Renal pelvis (tissue), 1 donor: ENCODE measurements at regions not wholly inside any gene's neighbourhood (a gene's known extent, or its start where the extent isn't known, plus 50 kb on each side); places are given as distances from the start of the nearest gene placed in this dataset.

ENCODE experiments used
- DNase-seq: peaks from one replicate; pipeline ENCODE4 v3.0.0-alpha.2; 2013

DNA sequence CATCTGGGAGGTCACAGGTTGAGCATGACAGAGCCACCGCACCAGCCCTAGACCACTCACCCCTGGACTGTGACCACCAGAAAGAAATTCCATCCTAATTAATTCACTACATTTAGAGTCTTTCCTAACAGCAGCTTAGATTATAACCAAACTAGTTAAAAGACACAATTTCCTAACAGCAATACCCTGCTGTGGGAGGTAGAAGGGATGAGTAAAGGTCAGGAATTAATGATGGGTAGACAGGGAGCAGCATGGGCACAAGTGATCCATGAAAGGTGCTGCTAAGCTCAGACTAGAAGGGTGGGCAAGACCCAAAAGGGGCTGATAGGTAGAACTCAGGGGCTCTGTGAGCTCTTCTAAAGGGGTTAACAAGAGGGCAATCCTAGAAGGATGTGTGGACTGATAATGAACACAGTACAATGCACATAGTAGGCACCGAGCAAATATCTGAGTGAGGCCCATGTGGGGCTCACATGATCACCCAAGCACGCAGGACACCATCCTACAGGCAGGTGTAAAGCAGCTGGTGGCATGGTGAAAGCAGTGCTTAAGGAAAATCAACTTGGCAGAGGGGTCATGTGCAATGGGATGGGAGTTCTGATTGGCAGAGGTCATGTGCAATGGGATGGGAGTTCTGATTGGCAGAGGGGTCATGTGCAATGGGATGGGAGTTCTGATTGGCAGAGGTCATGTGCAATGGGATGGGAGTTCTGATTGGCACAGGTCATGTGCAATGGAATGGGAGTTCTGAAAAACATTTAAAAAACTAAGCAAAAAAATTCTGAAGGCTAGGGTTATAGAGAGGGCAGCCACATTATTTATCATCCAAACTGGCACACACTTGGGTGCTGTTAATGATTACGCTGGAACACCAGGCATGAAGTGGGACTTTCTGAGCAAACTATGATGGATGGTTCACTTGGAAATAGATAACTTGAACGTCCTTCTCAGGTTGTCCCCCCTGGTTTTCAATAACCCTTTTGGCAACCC lies 188.2 kb upstream of the FOXQ1 start:
- DNase-seq = no peak

DNA sequence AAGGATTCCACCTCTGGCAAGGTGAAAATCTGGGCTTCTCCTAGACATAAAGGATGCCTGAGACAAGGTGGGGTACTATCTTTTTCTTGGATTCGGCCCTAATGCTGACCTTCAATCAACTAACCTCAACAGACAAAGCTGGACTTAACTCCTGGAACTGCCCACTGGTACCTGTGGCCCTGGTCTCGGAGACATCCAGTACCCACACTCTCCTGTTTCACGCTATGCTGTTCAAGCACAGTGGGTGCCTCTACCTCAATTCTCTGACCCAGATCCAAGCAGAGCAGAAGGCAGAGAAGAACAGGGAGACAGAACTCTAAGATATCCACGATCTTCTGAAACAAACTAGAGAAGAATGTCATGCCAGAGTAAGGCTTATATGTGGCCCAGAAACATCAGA lies 189.8 kb upstream of the FOXQ1 start:
- no peak for DNase-seq

DNA sequence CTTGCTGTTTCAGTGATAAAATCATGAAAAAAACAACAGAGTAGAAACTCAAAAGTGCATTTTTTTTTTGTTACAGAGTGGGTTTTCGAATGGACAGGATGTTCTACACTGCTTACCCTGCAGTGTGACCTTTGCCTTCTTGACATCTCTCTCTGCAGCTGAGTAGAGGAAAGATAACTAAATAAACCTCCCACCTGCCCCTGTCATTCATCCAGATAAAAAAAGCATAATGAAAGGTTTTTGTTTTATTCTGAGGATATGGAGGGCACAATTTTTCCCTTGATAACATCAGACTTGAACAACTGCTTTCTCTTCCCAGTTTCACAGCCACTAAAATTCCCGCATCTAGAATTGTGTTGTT lies 193.6 kb upstream of the FOXQ1 start:
- no peak for DNase-seq

DNA sequence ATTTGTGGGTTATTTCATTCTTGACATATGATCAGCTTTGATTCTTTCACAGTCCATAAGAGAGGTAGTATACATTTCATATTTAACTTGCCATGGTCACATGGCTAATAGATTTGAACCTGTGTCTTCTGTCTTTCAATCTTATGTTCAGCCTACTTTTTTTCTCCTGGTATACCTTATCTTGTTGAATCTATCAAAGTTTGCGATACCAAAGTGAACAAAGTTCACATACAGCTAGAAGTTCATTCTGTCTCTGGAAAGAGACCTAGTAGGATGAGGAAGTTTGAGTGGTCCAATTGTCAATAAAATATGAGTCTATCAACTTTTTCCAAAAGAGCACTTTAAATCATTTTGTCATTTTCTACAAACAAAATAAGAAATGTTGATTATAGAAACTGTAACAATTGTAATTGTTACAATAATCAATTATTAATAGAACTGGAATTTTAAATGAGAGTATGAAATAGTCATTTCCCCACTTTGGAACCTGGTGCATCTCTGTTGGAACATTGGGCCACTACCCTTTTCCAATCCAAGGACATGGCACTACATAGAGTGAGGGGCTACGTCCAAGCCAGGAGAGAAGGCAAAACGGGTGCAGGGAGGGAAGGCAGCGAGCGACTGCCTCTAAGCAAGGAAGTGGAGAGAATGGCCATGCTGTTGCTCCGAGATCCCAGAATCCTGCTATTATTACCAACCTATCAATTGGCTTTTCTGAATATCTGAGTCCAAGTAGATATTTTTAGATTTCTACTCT lies 194.2 kb upstream of the FOXQ1 start:
- DNase-seq = no peak

DNA sequence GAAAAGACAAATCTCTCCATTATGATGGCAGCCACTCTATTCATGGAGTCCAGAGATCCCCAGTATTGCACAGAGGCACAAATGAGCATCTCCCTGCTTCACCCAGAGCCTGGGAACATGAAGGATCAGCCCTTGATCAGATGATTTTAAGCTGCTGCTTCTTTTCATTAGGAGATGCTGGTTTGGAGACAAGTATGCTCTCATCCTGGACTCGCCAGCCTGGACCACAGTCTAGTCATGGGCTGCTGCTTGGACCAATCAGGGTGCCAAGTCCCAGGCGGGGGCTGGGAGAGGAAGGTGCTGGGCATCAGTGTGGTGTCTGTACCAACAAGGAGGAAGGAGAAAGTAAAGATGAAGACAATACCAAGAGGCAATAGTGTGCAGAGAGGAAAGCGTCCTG lies 195.7 kb upstream of the FOXQ1 start:
- DNase-seq = no peak

DNA sequence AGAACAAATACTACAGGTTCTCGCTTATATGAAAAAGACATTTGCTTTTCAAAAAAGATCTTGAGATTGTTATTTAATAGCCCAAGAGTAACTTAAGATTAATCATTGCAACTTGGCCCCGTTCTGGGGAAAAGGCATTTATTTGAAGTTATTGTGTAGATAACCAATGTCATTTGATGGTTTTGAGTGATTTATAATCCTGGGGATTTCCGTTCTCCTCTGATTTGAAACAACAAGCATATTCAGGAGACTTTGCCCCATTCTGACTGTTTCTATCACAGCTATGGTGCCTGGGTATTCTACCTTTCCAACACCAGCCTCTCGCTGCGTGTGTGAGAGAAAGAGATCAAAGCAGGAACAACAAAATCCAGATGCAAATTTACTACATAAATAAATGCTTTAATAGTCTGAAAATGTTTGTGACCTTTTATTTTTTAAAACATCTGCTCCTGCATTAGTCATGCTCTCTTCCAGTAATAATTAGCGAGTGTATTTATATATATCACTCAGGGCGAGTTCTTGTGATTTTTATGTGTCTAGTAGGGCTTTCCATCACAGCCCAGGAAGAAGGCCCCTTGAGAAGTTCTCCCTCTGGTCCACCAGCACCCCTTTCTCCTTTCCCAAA lies 197.9 kb upstream of the FOXQ1 start:
- DNase-seq = no peak

DNA sequence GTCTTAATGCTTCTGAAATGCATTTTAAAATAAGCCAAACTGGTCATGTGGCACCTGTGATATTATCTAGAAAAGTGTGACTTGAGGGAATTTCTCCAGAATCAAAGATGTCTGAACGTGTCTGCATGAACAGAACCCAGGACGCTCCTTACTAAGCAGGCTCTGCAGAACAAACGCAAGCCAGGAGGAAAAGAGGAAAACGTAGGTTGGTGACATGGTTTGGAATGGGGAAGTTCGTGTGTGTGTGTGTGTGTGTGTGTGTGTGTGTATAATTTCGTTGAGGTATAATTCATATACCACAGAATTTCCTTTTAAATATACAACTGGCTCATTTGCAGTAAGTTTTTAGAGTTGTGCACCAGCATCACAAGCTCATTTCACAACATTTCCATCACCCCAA lies 200.5 kb upstream of the FOXQ1 start:
- DNase-seq = no peak

DNA sequence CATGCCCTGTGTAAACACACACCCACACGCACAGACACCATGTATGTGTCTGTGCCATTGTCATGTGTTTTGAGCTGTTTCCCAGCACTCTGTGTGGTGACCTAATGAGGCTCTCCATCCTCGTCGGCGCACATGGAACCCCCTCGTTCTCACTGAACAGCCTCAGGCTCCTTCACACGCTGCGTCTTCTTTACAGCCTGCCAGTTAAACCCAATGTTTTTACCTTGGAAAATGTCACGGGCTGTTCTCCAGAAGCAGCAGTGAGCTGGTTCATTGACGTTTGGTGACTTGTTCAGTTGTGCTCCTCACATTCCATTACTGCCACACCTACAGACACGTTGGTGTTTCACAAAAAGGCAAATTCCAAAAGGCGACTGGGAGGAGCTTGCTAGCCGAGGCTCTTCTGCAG lies 201.0 kb upstream of the FOXQ1 start:
- no peak for DNase-seq

DNA sequence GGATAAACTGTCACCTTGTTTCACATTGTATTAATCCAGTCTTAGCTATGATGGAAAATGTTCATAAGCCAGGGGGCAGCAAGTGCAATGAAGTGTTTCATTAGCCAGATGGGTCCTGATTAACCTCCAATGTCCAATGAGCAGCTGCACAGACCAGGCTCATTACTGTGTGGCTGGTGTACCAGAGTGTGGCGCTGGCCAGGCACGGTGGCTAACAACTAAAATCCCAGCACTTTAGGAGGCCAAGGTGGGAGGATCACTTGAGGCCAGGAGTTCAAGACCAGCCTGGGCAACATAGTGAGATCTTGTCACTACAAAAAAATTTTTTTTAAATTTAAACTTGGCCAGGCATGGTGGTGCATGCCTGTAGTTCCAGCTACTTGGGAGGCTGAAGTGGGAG lies 201.7 kb upstream of the FOXQ1 start:
- no peak for DNase-seq

DNA sequence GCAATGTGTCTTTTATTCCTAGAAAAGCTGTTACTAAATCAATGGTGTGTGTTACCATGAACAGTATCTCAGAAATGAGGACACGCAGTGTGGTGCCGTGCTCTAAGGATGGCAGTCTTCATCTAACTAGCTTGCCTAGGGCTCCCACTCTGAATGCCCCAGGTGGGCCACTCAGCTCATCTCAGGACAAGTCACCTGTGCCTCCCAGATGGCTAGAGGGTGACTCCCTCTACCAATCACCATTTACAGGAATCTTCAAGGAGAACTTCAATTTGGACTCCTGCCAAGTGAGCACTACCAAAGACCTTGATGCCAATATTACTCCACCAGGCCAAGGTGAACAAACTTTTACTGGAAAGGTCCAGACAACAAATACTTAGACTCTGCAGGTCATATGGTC lies 202.8 kb upstream of the FOXQ1 start:
- DNase-seq = no peak

DNA sequence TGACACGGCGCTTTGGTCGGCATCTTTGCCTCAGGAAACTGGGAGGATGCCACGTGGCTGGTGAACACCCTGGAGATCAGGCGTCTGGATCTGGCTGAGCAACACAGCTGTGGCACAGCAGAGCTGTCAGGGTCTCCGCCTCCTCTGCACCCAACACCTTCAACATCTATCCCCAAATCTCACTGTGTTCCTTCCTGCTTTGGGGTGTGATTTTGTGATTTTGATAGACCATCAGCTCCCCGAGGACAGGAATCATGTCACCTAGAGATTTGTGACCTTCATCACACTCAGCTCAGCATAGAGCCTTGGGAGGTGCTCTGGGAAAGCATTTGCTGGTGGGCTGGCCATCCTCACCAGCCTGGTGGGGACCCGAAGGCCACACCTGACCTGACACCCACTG lies 203.7 kb upstream of the FOXQ1 start:
- no peak for DNase-seq

DNA sequence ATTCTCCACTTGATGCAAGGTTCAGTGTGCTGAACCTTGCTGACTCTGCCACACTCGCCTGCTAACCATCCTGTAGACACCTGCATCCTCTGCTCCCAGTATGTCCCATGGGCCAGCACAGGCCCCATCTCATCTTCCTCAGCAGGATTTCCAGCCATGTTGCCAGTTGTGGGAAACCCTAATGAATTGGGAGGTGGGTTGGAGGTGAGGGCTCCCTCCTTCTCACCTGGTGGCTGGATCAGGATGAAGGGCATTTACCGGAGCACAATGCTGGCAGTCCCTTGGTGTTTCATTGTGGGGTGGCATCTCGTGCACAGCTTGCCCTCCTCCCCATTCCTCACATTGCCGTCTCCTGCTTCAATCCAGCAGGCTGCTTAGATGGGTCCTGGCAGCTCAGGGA lies 204.3 kb upstream of the FOXQ1 start:
- DNase-seq = no peak

DNA sequence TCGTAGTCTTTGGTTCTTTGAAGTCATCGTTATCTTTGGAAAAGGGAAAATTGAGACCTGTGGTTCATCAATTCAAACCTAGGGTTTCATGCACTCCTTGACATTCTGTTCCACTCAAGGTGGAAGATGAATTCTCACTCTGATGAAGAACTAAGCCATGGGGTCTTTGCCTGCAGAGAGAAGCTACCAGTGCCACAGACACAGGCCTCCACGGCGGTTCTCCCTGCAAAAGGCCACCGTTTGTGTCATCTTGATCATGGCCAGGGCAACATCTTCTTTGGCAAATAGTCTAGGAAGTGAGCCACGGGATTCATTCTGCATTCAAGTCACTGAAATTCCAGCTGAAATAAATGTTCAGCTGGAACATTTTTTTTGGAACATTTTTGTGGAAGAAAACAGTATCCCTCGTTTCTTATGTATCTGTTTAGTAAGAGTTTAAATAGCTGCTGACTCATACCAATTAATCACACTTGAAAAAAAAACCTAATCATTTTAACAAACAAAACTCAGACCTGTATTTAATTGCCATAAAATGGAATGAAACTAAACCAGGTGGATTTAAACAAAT lies 206.0 kb upstream of the FOXQ1 start:
- DNase-seq = no peak

DNA sequence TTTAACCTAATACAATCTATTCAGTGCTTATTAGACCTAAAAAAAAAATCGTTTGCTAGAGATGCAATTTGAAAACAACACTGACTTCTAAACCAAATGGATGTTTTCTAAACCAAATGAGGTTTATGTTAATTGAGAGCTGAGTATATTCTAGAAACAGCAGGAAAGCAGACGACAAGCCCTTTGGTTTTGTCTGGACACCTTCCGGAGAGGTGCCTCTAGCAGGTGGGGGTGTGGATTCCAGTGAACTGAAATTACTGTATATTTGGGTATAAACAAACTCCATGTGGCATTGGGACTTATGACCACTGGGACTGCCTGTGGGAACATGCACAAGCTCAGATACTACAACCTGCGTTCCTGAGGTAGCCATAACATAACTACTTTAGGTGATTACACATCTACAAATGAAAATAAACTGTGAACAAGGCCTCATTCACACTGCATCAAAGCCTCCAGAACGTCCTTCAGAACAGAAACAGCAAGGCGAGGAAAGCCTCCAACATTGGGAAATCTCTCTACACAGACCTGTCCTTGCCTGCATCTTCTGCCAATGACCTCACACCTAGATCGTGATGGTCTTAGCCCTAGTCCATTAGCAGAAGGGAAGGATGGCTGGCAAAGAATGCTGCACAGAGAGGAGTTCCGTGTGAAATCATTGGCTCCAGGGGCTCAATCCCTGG lies 206.8 kb upstream of the FOXQ1 start:
- DNase-seq = no peak

DNA sequence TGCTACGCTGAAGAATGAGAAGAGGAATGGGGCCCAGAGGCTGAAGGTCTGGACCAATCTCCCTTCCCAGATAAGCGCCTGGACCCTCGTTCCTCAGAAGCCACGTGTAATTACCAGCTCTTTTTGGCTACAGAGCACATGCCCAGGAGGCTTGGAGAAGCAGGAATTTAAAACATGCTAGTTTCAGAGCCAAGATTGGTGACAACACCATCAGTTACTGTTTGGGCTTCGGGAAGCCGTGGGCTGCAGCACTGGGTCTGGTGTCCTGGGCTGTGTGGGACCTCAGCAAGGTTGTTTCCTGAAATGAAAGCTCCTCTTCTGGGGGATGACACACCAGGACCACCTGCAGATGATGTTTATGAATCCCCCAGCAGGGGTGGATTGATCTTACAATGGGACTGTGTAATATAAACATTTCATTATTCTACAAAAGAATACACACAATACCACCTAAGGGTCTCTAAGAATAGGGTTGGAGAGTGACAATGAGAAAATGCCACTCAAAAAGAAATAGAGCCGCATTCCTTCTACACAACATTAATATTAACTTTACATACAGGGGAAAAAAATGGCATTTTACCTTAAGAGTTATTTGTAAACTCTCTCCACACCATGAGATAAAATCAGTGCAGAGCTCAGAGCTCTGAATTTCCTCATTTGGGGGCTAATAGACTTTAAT lies 207.8 kb upstream of the FOXQ1 start:
- DNase-seq = no peak

DNA sequence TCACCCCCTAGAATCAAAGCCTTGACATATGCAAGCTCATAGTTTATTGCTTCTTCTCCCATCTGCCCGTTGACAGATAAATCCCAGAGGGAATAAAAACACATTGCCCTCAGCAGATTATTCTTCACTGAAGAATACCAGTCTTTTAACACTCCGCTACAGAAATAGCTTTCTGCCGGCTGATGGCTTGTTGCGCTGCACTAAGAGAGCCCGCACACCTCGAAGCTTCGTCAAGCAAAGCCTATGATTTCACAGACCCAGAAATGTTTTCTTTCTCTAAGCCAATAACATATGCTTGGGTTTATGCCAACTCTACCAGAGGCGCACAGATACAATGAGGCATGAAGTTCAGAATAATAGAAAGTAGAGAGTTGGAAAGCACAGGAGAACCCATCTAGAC lies 208.9 kb upstream of the FOXQ1 start:
- DNase-seq = no peak

DNA sequence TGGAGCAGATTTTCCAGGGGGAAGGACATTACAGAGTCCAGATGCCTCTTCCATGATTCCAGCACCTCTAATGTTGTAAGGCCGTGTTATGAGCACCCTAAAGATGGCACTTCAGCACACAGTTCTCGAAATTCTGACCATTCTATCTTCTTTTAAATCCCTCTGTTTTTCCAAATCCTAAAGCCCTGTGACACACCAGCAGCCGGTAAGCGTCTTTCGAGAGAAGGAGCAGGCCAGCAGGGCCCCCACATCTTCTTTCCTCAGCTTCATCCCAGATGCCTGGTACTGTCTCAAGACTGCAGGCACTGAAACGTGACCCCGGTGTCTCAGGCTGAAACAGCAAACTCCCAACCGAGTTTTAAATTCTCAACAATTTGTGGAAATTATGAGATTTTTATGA lies 211.6 kb upstream of the FOXQ1 start:
- DNase-seq = no peak

DNA sequence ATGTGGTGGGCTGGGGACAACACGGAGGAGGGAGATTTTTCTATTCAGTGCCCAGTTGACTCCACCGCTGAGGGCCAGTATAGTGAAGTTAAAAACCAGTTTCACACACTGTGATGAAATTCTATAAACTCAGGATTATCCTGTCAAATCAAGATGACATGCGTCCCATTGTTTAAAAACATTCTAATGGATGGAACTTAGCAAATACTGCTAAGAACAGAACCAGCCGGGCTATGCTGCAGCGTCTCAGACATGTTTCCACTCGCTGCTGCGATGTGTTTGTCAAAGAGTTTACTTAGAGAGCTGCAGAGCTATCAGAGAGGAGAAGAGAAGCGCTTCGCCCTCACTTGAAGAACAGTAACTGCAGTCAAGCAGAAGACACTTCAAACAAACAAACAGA lies 212.6 kb upstream of the FOXQ1 start:
- DNase-seq = no peak

DNA sequence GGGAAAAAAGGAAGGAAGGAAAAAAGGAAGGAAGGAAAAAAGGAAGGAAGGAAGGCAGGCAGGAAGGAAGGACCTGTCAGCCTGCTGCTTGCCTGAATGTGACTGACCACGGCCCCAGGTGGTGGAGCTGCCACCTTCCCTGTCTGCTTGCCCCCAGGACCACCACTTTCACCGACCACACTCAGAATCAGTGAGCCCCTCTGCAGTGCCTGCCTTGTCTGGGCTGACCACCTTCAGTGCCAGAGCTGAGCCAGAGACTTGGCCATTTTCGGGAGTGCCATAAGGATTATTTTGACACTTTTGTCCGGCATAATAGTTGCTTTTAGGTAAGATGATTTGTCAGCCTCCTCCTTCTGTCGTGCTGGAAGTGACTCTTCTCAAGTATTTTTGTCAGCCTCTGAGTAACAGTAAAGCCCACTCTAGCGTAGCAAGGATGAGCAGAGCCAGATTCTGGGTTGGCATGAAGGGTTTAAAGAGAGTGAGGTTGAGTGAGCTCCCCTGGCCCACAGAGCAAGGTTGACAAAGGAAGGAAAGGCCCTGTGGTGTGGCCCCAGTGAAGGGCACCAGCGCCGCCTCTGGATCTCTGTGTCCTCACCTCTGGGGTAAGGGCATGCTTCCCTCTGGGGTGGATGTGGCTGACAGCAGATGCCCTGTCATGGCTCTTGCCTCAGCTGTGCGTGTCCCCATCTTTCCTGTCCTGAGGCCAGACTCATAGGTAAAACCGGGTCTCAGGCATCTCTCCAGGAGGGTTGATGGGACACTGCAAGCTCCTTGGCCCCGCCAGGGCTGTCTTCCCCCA lies 214.7 kb upstream of the FOXQ1 start:
- DNase-seq = no peak

DNA sequence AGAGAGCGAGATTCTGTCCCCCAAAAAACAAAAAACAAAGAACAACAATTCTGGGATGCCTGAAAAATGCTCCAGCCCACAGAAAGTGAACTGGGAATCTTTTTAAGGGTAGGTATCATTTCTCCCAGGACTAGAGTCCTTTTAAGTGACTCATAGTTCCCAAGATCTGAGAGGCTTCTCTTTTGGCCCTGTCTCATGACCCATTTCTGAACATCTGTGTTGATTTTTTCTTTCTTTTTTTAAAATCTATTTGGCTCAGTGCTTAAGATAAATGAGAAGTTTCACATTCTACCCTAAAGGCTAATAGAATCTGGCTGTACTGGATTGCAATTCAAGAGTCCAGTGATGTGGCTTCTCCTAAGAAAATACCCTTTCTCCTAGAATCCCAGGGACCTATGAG lies 217.6 kb upstream of the FOXQ1 start:
- DNase-seq = no peak

DNA sequence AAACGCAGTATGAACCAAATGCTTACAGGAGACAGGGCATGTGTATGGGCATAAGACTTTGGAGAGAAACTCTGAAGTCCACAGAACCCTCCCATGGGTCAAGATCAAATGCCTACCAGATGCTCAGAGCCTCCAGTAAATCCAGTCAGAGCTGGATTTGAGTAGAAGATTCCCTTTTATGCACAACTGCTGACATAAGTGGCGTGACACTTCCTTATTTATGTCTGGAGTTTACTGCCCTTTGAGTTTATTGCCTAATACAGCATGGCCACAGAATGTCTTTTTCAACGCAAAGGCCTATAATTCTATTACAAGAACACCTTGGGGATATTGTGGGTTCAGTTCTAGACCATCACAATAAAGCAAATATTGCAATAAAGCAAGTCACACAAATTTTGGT lies 220.0 kb upstream of the FOXQ1 start:
- DNase-seq = no peak
